Hepatocyte (in vitro differentiated cells): ENCODE measurements at regions not wholly inside any gene's neighbourhood (a gene's known extent, or its start where the extent isn't known, plus 50 kb on each side); places are given as distances from the start of the nearest gene placed in this dataset.

Source experiments
- DNase-seq: peaks from one replicate; pipeline ENCODE4 v3.0.0-alpha.2; 2016; ENCODE audit warnings: low spot score
- H2AFZ ChIP-seq: fragments of 200-600 bp; sonication (generic); 2 replicates; pipeline ENCODE4 v1.6.0; 2016; ENCODE audit warnings: antibody characterized with exemption, mild to moderate bottlenecking
- H3K27ac ChIP-seq: fragments of 200-600 bp; sonication (generic); 2 replicates; pipeline ENCODE4 v1.5.1; 2016; ENCODE audit warnings: mild to moderate bottlenecking
- H3K27me3 ChIP-seq: fragments of 200-600 bp; sonication (generic); 2 replicates; pipeline ENCODE4 v1.6.1; 2016
- H3K36me3 ChIP-seq: fragments of 200-600 bp; sonication (generic); replicated peaks from 2 replicates; pipeline ENCODE4 v1.5.1; 2016; ENCODE audit warnings: low read depth; ENCODE audit not compliant: insufficient read depth
- H3K4me1 ChIP-seq: fragments of 200-600 bp; sonication (generic); 2 replicates; pipeline ENCODE4 v1.5.1; 2016; ENCODE audit warnings: mild to moderate bottlenecking, moderate library complexity; ENCODE audit not compliant: insufficient read depth
- H3K4me2 ChIP-seq: fragments of 200-600 bp; sonication (generic); 2 replicates; pipeline ENCODE4 v1.6.0; 2016
- H3K4me3 ChIP-seq: fragments of 200-600 bp; sonication (generic); 2 replicates; pipeline ENCODE4 v1.5.1; 2016; ENCODE audit warnings: mild to moderate bottlenecking
- H3K79me2 ChIP-seq: fragments of 200-600 bp; sonication (generic); 2 replicates; pipeline ENCODE4 v1.6.0; 2017; ENCODE audit warnings: mild to moderate bottlenecking
- H3K9me2 ChIP-seq: fragments of 200-600 bp; sonication (generic); replicated peaks from 2 replicates; pipeline ENCODE4 v1.6.0; 2017; ENCODE audit warnings: mild to moderate bottlenecking; ENCODE audit not compliant: insufficient read depth
- H3K9me3 ChIP-seq: fragments of 200-600 bp; sonication (generic); 2 replicates; pipeline ENCODE4 v1.5.1; 2016; ENCODE audit warnings: low read depth, mild to moderate bottlenecking
- H4K20me1 ChIP-seq: fragments of 200-600 bp; sonication (generic); 2 replicates; pipeline ENCODE4 v1.6.0; 2016; ENCODE audit warnings: mild to moderate bottlenecking; ENCODE audit not compliant: insufficient read depth, poor library complexity, severe bottlenecking
- CTCF ChIP-seq: fragments of 200-600 bp; sonication (generic); IDR thresholded peaks from 2 replicates; pipeline ENCODE4 v1.5.1; 2016; ENCODE audit warnings: antibody characterized with exemption, mild to moderate bottlenecking; ENCODE audit not compliant: poor library complexity
- EZH2 ChIP-seq: fragments of 200-600 bp; sonication (generic); IDR thresholded peaks from 2 replicates; pipeline ENCODE4 v1.6.1; 2016; ENCODE audit warnings: antibody characterized with exemption, mild to moderate bottlenecking, borderline replicate concordance
- EZH2phosphoT487 ChIP-seq: fragments of 200-600 bp; sonication (generic); IDR thresholded peaks from one replicate; pipeline ENCODE4 v1.6.1; 2018; ENCODE audit warnings: antibody characterized with exemption, mild to moderate bottlenecking, low read depth, moderate library complexity; ENCODE audit not compliant: unreplicated experiment, severe bottlenecking
- WGBS: methylation state at CpG from one replicate; pipeline ENCODE4 v1.1.6; 2016; ENCODE audit warnings: low lambda C conversion rate; ENCODE audit errors: missing lambda C conversion rate; 5-methylcytosine and 5-hydroxymethylcytosine counted together

GRCh38 chr5:13998254-13998653 lies 53.8 kb upstream of the DNAH5 start:
- 70% methylated on average over 4 of the region's 4 CpGs for WGBS
- no peak overlapping the region for H3K4me3 ChIP-seq
- TF ChIP-seq CTCF (no peak), EZH2phosphoT487 (no peak), EZH2 (no peak)

GRCh38 chr5:13997514-13997913 lies 53.0 kb upstream of the DNAH5 start:
- TF ChIP-seq CTCF (no peak), EZH2phosphoT487 (no peak), EZH2 (no peak)
- H3K9me2 ChIP-seq, result no peaks in the 10 kb centered on the region
- no peak overlapping the region for H2AFZ ChIP-seq
- no peaks in the 10 kb centered on the region for H3K36me3 ChIP-seq
- H3K4me2 ChIP-seq, result no peak overlapping the region
- H3K4me3 ChIP-seq, result no peak overlapping the region
- no peak for DNase-seq
- WGBS, result 97% methylated on average over 2 of the region's 2 CpGs
- no peaks in the 10 kb centered on the region for H3K79me2 ChIP-seq
- no peaks in the 10 kb centered on the region for H3K9me3 ChIP-seq
- H3K27ac ChIP-seq, result no peak overlapping the region
- no peaks in the 10 kb centered on the region for H3K4me1 ChIP-seq
- H4K20me1 ChIP-seq, result no peaks in the 10 kb centered on the region
- peaks cover 3% of the 10 kb centered on the region for H3K27me3 ChIP-seq

More at GRCh38 chr5:13998254-13998653, 53.8 kb upstream of the DNAH5 start:
- no peak for DNase-seq
- no peak overlapping the region for H3K27ac ChIP-seq
- H3K36me3 ChIP-seq, result no peaks in the 10 kb centered on the region
- H3K4me2 ChIP-seq, result no peak overlapping the region
- no peaks in the 10 kb centered on the region for H3K4me1 ChIP-seq
- H3K9me3 ChIP-seq, result no peaks in the 10 kb centered on the region
- H2AFZ ChIP-seq, result no peak overlapping the region
- no peaks in the 10 kb centered on the region for H3K79me2 ChIP-seq
- peaks cover 3% of the 10 kb centered on the region for H3K27me3 ChIP-seq
- no peaks in the 10 kb centered on the region for H3K9me2 ChIP-seq
- H4K20me1 ChIP-seq, result no peaks in the 10 kb centered on the region

- DNase-seq, result no peak
- H3K4me3 ChIP-seq, result no peak overlapping the region
- TF ChIP-seq EZH2phosphoT487 (no peak), EZH2 (no peak), CTCF (no peak)
- no peaks in the 10 kb centered on the region for H3K4me1 ChIP-seq
- H3K9me2 ChIP-seq, result no peaks in the 10 kb centered on the region
- H3K9me3 ChIP-seq, result no peaks in the 10 kb centered on the region
- no peaks in the 10 kb centered on the region for H4K20me1 ChIP-seq
- no peaks in the 10 kb centered on the region for H3K36me3 ChIP-seq
- H3K79me2 ChIP-seq, result no peaks in the 10 kb centered on the region
- H2AFZ ChIP-seq, result no peak overlapping the region
- no peak overlapping the region for H3K27ac ChIP-seq
- H3K27me3 ChIP-seq, result peaks cover 12% of the 10 kb centered on the region
- no peak overlapping the region for H3K4me2 ChIP-seq
- WGBS, result 64% methylated on average over 9 of the region's 9 CpGs
Measured at GRCh38 chr5:13994621-13995253, 50.2 kb upstream of the DNAH5 start.
